NCI-H446 (cell line): ENCODE measurements at regions not wholly inside any gene's neighbourhood (a gene's known extent, or its start where the extent isn't known, plus 50 kb on each side); places are given as distances from the start of the nearest gene placed in this dataset.

Experiments used
- DNase-seq, 2 experiments: peaks; one replicate each; lab custom pipeline; 2025; lab: John Stamatoyannopoulos, UW

- no peak for DNase-seq
Measured at GRCh38 chr2:18723219-18723618, 133.8 kb upstream of the NT5C1B start.

GRCh38 chr2:18722101-18722500 is 132.7 kb upstream of the NT5C1B start:
- DNase-seq, result no peak

DNA sequence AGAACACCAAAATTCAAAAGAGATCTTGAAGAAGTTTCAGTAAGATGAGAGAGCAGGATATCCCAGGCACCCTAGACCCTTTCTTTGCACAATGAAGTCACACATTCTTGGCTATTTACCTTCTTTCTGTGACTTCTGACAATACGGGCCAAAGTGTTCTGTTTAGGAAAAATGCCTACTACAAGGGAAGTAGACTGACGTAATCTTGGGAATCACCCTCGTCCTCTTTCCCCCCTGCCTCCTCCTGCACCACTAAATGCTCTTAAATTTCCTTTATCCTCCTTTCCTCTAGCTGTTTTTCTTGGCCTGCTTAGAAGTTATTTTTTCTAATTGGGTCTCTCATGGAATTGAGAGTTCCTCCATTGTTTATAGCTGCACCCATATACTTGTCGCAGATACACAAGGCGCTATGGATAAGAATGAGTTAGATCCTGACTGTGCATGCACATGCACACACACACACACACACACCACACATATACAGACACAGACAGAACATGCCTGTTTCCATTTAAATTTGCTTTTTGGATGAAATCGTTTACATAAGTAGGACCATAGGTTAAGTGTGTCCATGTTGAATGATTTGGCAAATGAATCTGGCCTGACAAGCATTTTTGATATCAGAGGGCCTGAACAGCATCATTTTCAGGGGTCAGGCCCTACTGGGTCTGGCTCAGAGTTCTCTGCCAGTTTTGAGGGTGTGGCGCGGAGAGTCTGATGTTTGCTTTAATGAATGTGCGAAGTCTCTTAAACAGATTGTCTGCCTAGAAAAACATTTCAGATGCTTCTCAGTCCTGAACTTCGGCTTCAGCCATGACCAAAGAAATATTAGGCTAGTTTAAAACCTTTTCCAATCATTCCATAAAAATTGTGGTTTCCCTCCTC is 131.9 kb upstream of the NT5C1B start:
- DNase-seq, result no peak

- DNase-seq, result no peak
Measured at GRCh38 chr2:18719978-18720775, 130.8 kb upstream of the NT5C1B start.

- no peak for DNase-seq
Measured at GRCh38 chr2:18708203-18708715, 118.9 kb upstream of the NT5C1B start.

DNA sequence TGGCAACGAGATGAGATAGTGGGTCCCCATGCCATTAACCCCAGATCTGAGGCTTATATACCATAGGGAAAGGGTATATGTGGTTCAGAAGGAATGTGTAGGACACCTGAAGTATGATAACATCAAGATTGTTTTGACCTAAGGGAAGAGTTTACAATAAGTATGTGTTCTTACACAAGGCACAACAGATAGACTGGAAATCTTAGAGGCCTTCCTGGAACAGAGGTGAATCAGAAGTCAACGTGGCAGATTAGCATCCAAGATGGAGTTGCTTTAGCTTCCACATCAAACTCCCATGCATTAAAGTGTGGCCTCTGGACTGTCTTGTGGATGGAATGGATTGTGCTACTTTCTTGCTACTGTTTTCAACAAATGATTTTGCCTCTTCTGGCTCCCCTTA is 116.6 kb upstream of the NT5C1B start:
- DNase-seq, result no peak

DNA sequence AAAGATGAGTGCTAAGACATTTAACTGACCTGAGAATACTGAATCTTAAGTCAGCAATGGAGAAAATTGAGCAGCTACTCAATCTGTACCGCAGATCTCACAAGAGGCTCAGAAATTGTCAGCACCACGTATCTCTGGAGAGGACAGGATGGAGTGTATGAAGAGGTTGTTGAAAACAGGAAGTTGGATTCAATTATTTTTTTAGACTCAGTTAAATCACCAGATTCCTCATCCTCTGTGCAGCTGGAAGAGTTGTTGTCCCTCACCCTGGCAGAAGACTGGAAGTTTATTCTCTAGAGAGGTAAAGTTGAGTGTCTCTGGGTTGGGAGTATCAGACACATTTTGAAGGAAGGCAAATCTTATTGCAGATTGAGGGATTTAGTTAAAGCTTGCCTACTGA is 114.9 kb upstream of the NT5C1B start:
- no peak for DNase-seq

GRCh38 chr2:18703555-18703954 is 114.2 kb upstream of the NT5C1B start:
- peak in 1 of 2 experiments; percentile 37 for DNase-seq

DNA sequence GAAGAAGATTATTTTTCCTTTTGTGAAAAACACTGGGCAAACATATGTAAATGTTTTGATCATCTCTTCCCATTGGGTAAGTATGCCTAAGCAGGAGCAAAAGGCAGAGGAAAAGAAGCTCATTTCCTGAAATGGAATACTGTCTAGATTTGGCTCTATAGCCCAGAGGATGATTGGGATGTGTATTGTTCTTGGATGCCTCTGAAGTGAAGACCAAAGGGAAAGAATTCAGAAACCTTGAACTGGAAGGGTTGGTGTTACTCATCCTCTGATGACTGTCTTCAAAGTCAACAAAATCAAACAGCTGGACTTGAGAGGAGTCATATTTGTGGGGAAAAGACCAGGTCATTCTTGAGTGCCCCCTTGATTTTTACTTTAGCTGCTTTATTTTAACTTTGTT is 112.6 kb upstream of the NT5C1B start:
- no peak for DNase-seq

GRCh38 chr2:18701546-18701945 is 112.2 kb upstream of the NT5C1B start:
- peak in 1 of 2 experiments; percentile 8 for DNase-seq

- no peak for DNase-seq
Measured at GRCh38 chr2:18690342-18690741, 101.0 kb upstream of the NT5C1B start.

GRCh38 chr2:18684206-18685038 is 95.1 kb upstream of the NT5C1B start:
- no peak for DNase-seq

- no peak for DNase-seq
Measured at GRCh38 chr2:18682681-18683080, 93.3 kb upstream of the NT5C1B start.

- DNase-seq, result no peak
Measured at GRCh38 chr2:18677280-18677679, 87.9 kb upstream of the NT5C1B start.

DNA sequence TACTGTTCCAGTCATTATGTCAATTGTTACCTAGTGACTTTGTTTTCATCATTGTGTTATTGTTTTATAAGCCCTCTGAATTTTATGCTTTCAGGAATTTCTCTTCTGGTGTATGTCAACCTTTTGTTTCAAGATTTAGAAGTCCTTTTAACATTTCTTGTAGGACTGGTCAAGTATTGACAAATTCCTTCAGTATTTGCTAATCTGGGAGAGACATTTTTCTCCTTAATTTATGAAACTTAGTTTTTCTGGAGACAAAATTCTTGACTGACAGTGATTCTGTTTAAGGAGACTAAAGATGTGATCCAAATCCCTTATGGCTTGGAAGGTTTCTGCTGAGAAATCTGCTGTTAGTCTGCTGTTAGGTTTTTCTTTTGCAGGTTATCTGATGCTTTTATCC is 84.9 kb upstream of the NT5C1B start:
- DNase-seq, result no peak

- DNase-seq, result no peak
Measured at GRCh38 chr2:18671363-18671762, 82.0 kb upstream of the NT5C1B start.

DNA sequence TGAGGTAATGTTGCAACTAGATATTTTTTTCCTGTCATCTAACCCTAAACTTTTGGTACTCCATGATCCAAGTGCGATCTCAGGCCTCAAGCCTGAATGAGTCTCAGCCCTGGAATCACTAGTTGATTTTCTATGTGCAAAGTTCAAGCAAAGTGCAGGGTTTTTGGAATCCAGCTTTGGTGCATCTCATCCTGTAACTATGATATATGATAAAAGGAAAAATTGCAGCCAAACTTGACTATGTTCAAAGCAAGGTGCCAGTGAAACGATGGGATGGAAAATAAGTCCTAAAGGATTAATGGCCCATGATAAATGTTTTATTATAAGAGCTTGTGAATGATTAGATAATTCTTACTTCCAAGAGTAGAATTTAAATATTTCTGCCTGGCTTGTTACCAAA is 78.9 kb upstream of the NT5C1B start:
- DNase-seq, result no peak

GRCh38 chr2:18664421-18664820 is 75.1 kb upstream of the NT5C1B start:
- no peak for DNase-seq

GRCh38 chr2:18663861-18664260 is 74.5 kb upstream of the NT5C1B start:
- no peak for DNase-seq

DNA sequence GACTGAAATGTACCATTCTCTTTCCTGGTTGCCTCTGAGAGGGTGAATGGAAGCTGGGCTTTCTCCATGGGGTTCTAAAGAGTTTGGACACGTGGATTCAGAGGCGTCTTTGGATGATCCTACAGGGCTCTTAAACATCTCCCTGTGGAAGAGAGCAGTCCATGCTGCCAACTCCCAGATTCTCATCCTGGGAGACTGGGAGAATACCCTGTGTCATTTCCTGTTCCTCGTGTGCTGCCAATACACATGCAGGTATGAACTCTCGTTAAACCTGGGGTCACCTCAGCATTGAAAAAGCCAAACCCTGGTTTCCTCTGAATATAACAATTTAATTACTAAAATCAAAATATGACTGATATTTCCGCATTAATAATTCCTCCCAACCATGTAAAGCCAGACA is 73.3 kb upstream of the NT5C1B start:
- DNase-seq, result no peak

GRCh38 chr2:18659915-18660314 is 70.5 kb upstream of the NT5C1B start:
- DNase-seq, result no peak

GRCh38 chr2:18656048-18656447 is 66.7 kb upstream of the NT5C1B start:
- no peak for DNase-seq
